ENCODE measurements at regions not wholly inside any gene's neighbourhood (a gene's known extent, or its start where the extent isn't known, plus 50 kb on each side); places are given as distances from the start of the nearest gene placed in this dataset.
A peak's percentile ranks its signal among the peaks of the same experiment; 100 is the strongest.
"Not testable (repeated sequence)": the region's sequence is repeated elsewhere in the genome, so short reads cannot be mapped to it uniquely, and the experiment has no call there.

DNA sequence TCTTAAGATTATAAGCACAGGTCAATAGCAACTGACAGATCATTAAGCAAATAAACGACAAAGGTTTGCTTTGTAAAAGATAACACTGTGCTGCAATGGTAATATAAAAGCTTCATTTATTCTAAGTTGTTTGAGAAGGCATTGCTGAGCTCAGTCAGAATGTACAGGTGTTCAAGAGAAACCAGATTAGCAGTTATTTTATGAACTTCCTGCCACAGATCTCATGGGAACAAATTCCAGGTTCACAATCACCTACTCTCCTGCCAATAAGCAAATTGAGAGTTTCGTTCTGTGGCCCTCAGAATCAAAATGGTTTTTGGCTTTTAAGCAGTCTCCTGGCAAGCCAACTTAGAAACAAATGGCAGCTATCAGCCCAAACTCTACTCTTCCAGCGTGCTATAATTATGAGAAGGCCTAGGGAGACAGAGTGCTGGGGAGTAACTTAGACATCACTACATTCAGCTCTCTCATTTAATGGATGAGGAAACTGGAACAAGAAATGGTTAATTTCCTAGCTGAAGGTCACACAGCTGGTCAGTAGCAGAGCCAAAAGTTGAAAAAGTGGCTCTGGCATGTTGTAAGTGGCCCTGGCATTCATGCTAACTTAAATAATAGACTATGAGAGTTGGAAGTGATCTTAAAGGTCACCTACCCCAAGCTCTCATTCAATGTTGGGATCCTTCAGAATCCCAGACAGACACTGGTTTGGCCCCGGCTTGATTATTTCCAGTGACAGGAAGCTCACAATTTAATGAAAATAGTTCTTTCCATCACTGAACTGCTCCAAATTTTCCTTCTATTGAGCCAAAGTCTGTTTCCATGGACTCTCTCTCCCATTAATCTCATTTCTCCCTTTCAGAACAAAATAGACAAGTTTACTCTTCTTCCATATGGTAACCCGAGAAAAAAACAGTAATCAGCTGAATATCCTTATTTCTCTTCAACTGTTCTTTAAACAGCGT is 82.6 kb upstream of the EDEM3 start:
- intact Hi-C loops (cut with DNase I) = no loop called here
- Histone ChIP-seq H3K27ac (peak overlapping the region; percentile 70 to 78), H3K27me3 (replicated peaks; ENCODE audit: insufficient read depth) (no peaks in the 10 kb centered on the region), H3K36me3 (no peaks in the 10 kb centered on the region), H3K4me1 (replicated peaks) (peaks cover 9% of the 10 kb centered on the region), H3K4me3 (no peak overlapping the region), H3K9me3 (no peaks in the 10 kb centered on the region)
- WGBS = 59% methylated on average over 6 of the region's 6 CpGs
- no peak for DNase-seq (ENCODE audit: low spot score)
- TF ChIP-seq POLR2AphosphoS5 (IDR thresholded peaks at IDR 0.05) (peak; percentile 66), CTCF (IDR thresholded peaks at IDR 0.05) (no peak)

- Histone ChIP-seq H3K4me1 (replicated peaks) (peaks cover 9% of the 10 kb centered on the region), H3K36me3 (no peaks in the 10 kb centered on the region), H3K27me3 (replicated peaks; ENCODE audit: insufficient read depth) (no peaks in the 10 kb centered on the region), H3K9me3 (no peaks in the 10 kb centered on the region), H3K4me3 (no peak overlapping the region), H3K27ac (peak overlapping the region; percentile 50 to 70)
- TF ChIP-seq POLR2A (IDR thresholded peaks at IDR 0.05) (no peak), CTCF (IDR thresholded peaks at IDR 0.05) (no peak), POLR2AphosphoS5 (IDR thresholded peaks at IDR 0.05) (no peak)
- no peak for DNase-seq (ENCODE audit: low spot score)
- intact Hi-C loops (cut with DNase I) = no loop called here
- 83% methylated on average over 1 of the region's 1 CpG for WGBS
Measured at GRCh38 chr1:184836141-184836540, 81.5 kb upstream of the EDEM3 start.

GRCh38 chr1:184833994-184834393 is 79.3 kb upstream of the EDEM3 start:
- H3K4me1 ChIP-seq (replicated peaks); DNase-seq (ENCODE audit: low spot score); intact Hi-C loops (cut with DNase I); H3K9me3 ChIP-seq; H3K27me3 ChIP-seq (replicated peaks; ENCODE audit: insufficient read depth); H3K4me3 ChIP-seq; H3K36me3 ChIP-seq; H3K27ac ChIP-seq: not testable (repeated sequence)

DNA sequence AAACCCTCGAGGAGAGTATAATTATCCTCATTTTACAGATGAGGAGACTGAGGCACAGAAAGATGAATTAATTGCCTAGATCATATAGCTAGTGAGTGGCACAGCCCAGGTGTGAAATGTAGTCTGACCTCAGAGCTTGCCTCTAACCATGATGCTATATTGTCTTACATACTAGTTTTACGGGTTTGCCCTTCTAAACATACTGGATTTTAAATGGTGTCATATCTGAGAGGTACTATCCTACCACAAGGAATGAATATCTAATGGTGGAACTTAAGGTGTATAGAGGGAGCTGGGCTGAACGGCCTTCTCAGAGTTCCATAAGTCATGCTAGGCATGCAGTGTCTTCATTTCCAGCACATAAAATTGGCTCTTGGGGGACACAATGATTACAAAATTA is 77.9 kb upstream of the EDEM3 start:
- Histone ChIP-seq H3K36me3 (no peaks in the 10 kb centered on the region), H3K4me3 (no peak overlapping the region), H3K27me3 (replicated peaks; ENCODE audit: insufficient read depth) (no peaks in the 10 kb centered on the region), H3K4me1 (replicated peaks) (no peaks in the 10 kb centered on the region), H3K9me3 (no peaks in the 10 kb centered on the region), H3K27ac (no peak overlapping the region)
- no peak for DNase-seq (ENCODE audit: low spot score)
- intact Hi-C loops (cut with DNase I) = no loop called here
- TF ChIP-seq CTCF (IDR thresholded peaks at IDR 0.05) (no peak), POLR2AphosphoS5 (IDR thresholded peaks at IDR 0.05) (no peak), POLR2A (IDR thresholded peaks at IDR 0.05) (no peak)
- WGBS = 96% methylated on average over 3 of the region's 3 CpGs

DNA sequence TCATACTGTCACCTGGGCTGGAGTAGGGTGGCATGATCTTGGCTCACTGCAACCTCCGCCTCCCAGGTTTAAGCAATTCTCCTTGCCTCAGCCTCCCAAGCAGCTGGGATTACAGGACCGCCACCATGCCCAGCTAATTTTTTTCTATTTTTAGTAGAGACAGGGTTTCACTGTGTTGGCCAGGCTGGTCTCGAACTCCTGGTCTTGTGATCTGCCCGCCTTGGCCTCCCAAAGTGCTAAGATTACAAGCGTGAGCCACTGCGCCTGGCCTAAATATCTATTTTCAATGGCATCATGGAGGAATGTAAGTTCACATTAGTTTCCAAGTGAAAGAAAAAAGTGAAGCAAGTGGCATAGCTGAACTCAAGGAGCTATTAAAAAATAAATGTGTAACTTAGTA is 74.8 kb upstream of the EDEM3 start:
- H3K4me3 ChIP-seq; intact Hi-C loops (cut with DNase I); H3K27ac ChIP-seq; DNase-seq (ENCODE audit: low spot score); H3K27me3 ChIP-seq (replicated peaks; ENCODE audit: insufficient read depth); H3K36me3 ChIP-seq; H3K9me3 ChIP-seq; H3K4me1 ChIP-seq (replicated peaks): not testable (repeated sequence)
- WGBS = 97% methylated on average over 6 of the region's 6 CpGs

DNA sequence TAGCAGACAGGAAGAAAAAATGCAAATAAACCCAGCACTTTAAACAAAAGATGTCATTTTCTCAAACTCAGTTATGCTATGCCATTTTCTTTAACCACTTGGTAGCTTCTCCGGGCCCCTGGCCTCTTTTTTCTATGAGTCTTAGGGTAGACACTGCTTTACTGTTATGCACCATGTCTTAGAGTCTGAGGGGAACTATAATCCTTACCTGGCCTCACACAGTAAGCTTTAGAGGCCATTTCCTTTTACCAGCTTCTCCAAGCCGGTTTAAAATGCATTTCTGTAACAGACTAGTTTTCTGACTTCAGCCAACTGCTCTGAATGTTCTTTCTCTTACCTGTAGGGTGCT is 73.7 kb upstream of the EDEM3 start:
- Histone ChIP-seq H3K4me3 (no peak overlapping the region), H3K9me3 (no peaks in the 10 kb centered on the region), H3K27ac (peak overlapping the region; percentile 39 to 40), H3K36me3 (no peaks in the 10 kb centered on the region), H3K4me1 (replicated peaks) (no peaks in the 10 kb centered on the region), H3K27me3 (replicated peaks; ENCODE audit: insufficient read depth) (no peaks in the 10 kb centered on the region)
- no peak for DNase-seq (ENCODE audit: low spot score)
- WGBS = 95% methylated on average over 2 of the region's 2 CpGs
- TF ChIP-seq CTCF (IDR thresholded peaks at IDR 0.05) (no peak), POLR2A (IDR thresholded peaks at IDR 0.05) (no peak), POLR2AphosphoS5 (IDR thresholded peaks at IDR 0.05) (no peak)
- intact Hi-C loops (cut with DNase I) = no loop called here

Data from prostate gland (tissue), 2 donors.